ENCODE measurements at regions not wholly inside any gene's neighbourhood (a gene's known extent, or its start where the extent isn't known, plus 50 kb on each side); places are given as distances from the start of the nearest gene placed in this dataset.

- TF ChIP-seq CTCF (IDR thresholded peaks at IDR 0.05) (no peak), POLR2A (IDR thresholded peaks at IDR 0.05) (no peak)
These were observed 177.0 kb upstream of the EDNRA start for GRCh38 chr4:147303873-147304229.

Measured in tibial nerve (tissue), 3 donors.